Ovary (tissue), 7 donors: ENCODE measurements at regions not wholly inside any gene's neighbourhood (a gene's known extent, or its start where the extent isn't known, plus 50 kb on each side); places are given as distances from the start of the nearest gene placed in this dataset.

ENCODE experiments used
- DNase-seq, 5 donors: peaks; one replicate each; pipeline ENCODE4 v3.0.0-alpha.2; 2019 to 2020
- H3K27ac ChIP-seq, 2 donors: fragments of 200-600 bp; one replicate each; pipeline versions ENCODE4 v1.5.1 to v1.8.0; 2019 to 2022
- H3K27me3 ChIP-seq: fragments of 200-600 bp; one replicate; pipeline ENCODE4 v1.8.0; 2022
- H3K36me3 ChIP-seq: fragments of 200-600 bp; sonication (generic); one replicate; pipeline ENCODE4 v1.5.1; 2019
- H3K4me1 ChIP-seq: one replicate; pipeline ENCODE4 v1.8.1; 2013; ENCODE audit warnings: mild to moderate bottlenecking, moderate library complexity; ENCODE audit not compliant: insufficient read depth
- H3K4me3 ChIP-seq: fragments of 200-600 bp; sonication (generic); one replicate; pipeline ENCODE4 v1.5.1; 2017
- H3K9me3 ChIP-seq, 2 donors: fragments of 200-600 bp in 1 of 2; sonication (generic) in 1 of 2; one replicate each; pipeline versions ENCODE4 v1.5.1 to v1.8.1; 2013 to 2019; ENCODE audit warnings: mild to moderate bottlenecking in 1 of 2, moderate library complexity in 1 of 2
- CTCF ChIP-seq, 3 donors: fragments of 450-650 bp in 2 of 3; fragments of 200-600 bp in 1 of 3; IDR thresholded peaks; one replicate each; pipeline versions ENCODE4 v1.5.1 to v1.8.0; 2016 to 2022; ENCODE audit warnings: antibody characterized with exemption in 3 of 3, mild to moderate bottlenecking in 1 of 3
- EP300 ChIP-seq: sonication (generic); formaldehyde crosslinking; IDR thresholded peaks from one replicate; pipeline ENCODE4 v1.6.1; 2017; ENCODE audit warnings: antibody characterized with exemption
- POLR2A ChIP-seq: fragments of 450-650 bp; IDR thresholded peaks from one replicate; pipeline ENCODE4 v1.6.1; 2017; ENCODE audit warnings: antibody characterized with exemption, mild to moderate bottlenecking, moderate library complexity
- WGBS, 3 donors: extraction: QIAGEN DNeasy Blood & Tissue Kit in 1 of 3; methylation state at CpG; one replicate each; pipeline versions ENCODE4 v1.1.5 to v1.1.7; 2013 to 2017; 5-methylcytosine and 5-hydroxymethylcytosine counted together
- intact Hi-C, 4 donors: fragments of 100-400 bp; cut with DNase I; formaldehyde crosslinking; loops; one replicate each; pipeline versions ENCODE4 v1.11.0 to v1.15.1; 2022 to 2023
- donor health status: DM: no; HTN: no; CAD: no; lungs with moderate emphysema.
- donor health status: DM: no; HTN: no; CAD: no.
- donor health status: Bipolar disorder and iron deficiency.
- donor health status: DM: no; HTN: no; CAD: no.
- donor health status: DM: yes; HTN: yes; CAD: no.

GRCh38 chr15:72991026-72991425, 61.2 kb upstream of the NEO1 start:
- Histone ChIP-seq H3K36me3 (no peaks in the 10 kb centered on the region), H3K4me1 (peaks cover 16% of the 10 kb centered on the region), H3K27ac (no peak overlapping the region), H3K9me3 (no peaks in the 10 kb centered on the region), H3K4me3 (no peak overlapping the region), H3K27me3 (no peaks in the 10 kb centered on the region)
- no peak for DNase-seq
- TF ChIP-seq CTCF (IDR thresholded peaks at IDR 0.05) (no peak), EP300 (no peak), POLR2A (no peak)
- intact Hi-C loops = no loop called here
- 20 to 39% (median 34%) methylated on average over 3 of the region's 3 CpGs for WGBS, 3 donors

GRCh38 chr15:72983801-72984545, 68.3 kb upstream of the NEO1 start:
- no peak for TF ChIP-seq CTCF (IDR thresholded peaks at IDR 0.05)
- no peak for TF ChIP-seq POLR2A
- TF ChIP-seq EP300 = no peak
- Histone ChIP-seq H3K4me3 (no peak overlapping the region), H3K9me3 (no peaks in the 10 kb centered on the region), H3K27ac (no peak overlapping the region), H3K36me3 (no peaks in the 10 kb centered on the region), H3K4me1 (no peaks in the 10 kb centered on the region), H3K27me3 (no peaks in the 10 kb centered on the region)
- intact Hi-C loops = no loop called here
- DNase-seq = no peak
- 72 to 90% (median 86%) methylated on average over 3 of the region's 3 CpGs for WGBS, 3 donors

- no peaks in the 10 kb centered on the region for H3K27me3 ChIP-seq
These were observed 69.5 kb upstream of the NEO1 start for GRCh38 chr15:72982714-72983113.

GRCh38 chr15:72980661-72981060, 71.6 kb upstream of the NEO1 start:
- no peak overlapping the region for H3K27ac ChIP-seq
- intact Hi-C loops = no loop called here
- no peaks in the 10 kb centered on the region for H3K9me3 ChIP-seq
- no peaks in the 10 kb centered on the region for H3K36me3 ChIP-seq
- WGBS, 3 donors = 39 to 57% (median 50%) methylated on average over 1 of the region's 1 CpG
- TF ChIP-seq POLR2A = no peak
- no peak for TF ChIP-seq EP300
- TF ChIP-seq CTCF (IDR thresholded peaks at IDR 0.05) = no peak
- DNase-seq = no peak
- H3K4me1 ChIP-seq = no peaks in the 10 kb centered on the region
- H3K4me3 ChIP-seq = no peak overlapping the region
- no peaks in the 10 kb centered on the region for H3K27me3 ChIP-seq

More at GRCh38 chr15:72982714-72983113, 69.5 kb upstream of the NEO1 start:
- no peaks in the 10 kb centered on the region for H3K36me3 ChIP-seq
- 5 to 7% (median 6%) methylated on average over 2 of the region's 2 CpGs for WGBS, 3 donors
- H3K4me1 ChIP-seq = no peaks in the 10 kb centered on the region
- H3K9me3 ChIP-seq = no peaks in the 10 kb centered on the region
- H3K27ac ChIP-seq = no peak overlapping the region
- H3K4me3 ChIP-seq = no peak overlapping the region
- no peak for DNase-seq
- intact Hi-C loops = no loop called here
- TF ChIP-seq POLR2A (no peak), EP300 (no peak), CTCF (IDR thresholded peaks at IDR 0.05) (no peak)
